GM19239 (cell line): ENCODE measurements at regions not wholly inside any gene's neighbourhood (a gene's known extent, or its start where the extent isn't known, plus 50 kb on each side); places are given as distances from the start of the nearest gene placed in this dataset.
"Not testable (repeated sequence)": the region's sequence is repeated elsewhere in the genome, so short reads cannot be mapped to it uniquely, and the experiment has no call there.

Source experiments
- DNase-seq: peaks from one replicate; pipeline ENCODE4 v3.0.0; 2011; ENCODE audit warnings: low spot score; ENCODE audit not compliant: insufficient read length
- FAIRE-seq: peaks from 2 replicates; lab custom pipeline; 2011; peaks lifted over from hg19 to GRCh38; lab: Jason Lieb, UNC

- not testable (repeated sequence) for FAIRE-seq, DNase-seq
Measured at GRCh38 chr4:66270356-66270755, 600.1 kb upstream of the EPHA5 start.

DNA sequence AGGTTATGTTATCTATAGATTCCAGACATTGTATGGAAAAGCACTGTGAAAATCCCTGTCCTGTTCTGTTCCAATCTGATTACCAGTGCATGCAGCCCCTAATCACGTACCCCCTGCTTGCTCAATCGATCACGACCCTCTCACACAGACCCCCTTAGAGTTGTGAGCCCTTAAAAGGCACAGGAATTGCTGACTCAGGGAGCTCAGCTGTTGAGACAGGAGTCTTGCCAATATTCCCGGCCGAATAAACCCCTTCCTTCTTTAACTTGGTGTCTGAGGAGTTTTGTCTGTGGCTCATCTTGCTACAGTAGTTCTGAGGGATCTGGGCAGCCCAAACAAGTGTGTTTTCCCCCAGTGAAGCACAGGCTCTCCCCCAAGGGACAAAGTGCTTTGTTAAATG, 596.3 kb upstream of the EPHA5 start:
- DNase-seq, FAIRE-seq: not testable (repeated sequence)

DNA sequence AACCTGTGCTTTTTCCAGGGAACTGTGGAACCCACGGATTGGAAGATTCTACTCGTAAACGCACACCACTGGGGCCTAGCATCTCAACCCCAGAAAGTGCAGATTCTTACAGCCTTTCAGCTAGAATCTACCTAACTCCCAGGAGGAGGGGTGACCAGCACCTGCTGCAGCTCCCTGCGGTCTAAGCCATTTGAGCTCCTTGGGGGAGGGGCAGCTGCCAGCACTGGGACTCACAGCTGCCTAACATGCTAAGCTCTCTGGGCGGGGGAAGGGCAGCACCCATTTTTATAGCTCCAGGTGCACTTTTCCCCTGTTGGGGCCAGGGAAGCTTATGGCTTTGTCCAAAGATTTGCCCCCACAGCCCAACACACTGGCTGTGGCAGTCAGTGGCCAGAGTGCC, 595.7 kb upstream of the EPHA5 start:
- no peak for DNase-seq
- no peak for FAIRE-seq

DNA sequence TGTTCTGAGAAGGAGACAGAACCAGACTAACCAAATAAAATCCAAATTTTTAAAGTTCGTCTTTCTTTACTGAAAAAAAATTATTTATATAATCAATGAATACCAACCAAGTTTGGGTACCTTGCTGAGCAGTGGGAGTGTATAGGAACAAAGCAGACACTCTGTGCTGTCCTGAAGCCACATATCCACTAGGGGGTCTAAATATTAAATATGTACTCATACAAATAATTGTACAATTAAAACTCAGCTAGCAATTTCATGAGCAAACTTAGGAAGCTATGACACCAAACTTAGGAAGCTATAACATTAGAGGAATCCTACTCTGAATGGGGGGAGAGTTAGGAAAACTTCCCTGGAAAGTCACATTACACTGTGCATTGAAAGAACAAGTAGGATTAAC, 582.0 kb upstream of the EPHA5 start:
- FAIRE-seq: no peak
- DNase-seq: no peak

GRCh38 chr4:66246643-66247042, 576.4 kb upstream of the EPHA5 start:
- no peak for DNase-seq
- no peak for FAIRE-seq

GRCh38 chr4:66235876-66236275, 565.6 kb upstream of the EPHA5 start:
- no peak for FAIRE-seq
- no peak for DNase-seq

- no peak for FAIRE-seq
Measured at GRCh38 chr4:66229885-66230284, 559.6 kb upstream of the EPHA5 start.

GRCh38 chr4:66225539-66225938, 555.2 kb upstream of the EPHA5 start:
- DNase-seq (no peak), FAIRE-seq (no peak)

More at GRCh38 chr4:66229885-66230284, 559.6 kb upstream of the EPHA5 start:
- no peak for DNase-seq

DNA sequence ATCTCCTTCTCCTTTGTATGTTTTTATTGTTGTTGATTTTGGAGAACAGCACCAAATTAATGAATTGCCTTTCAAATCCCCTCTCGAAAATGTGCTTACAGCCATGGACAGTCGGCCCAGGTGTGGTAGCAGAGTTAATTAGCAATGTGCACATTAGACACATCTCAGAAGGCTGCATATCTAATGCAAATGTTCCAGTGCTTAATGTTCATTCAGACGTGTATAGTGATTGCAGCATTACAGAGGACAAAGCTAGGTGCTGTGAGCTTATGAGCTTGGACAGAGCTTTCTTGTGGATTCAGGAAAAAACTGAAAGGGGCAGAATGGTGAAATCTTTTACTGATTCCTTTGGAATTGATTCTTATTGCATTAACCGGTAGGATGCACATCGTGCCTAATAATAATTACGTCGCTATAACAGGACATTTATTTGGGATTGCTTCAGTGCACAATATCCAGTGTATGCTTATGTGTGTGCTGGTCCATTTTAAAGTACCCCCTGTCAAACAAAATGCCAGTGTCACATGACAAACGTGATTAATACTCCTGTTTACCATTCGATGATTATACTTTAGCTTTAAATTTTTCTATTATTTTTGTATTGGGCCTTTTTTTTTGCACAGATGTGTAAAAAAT, 552.9 kb upstream of the EPHA5 start:
- no peak for DNase-seq
- no peak for FAIRE-seq

- no peak for FAIRE-seq
Measured at GRCh38 chr4:66219401-66219800, 549.1 kb upstream of the EPHA5 start.

GRCh38 chr4:66216252-66216651, 546.0 kb upstream of the EPHA5 start:
- no peak for FAIRE-seq
- no peak for DNase-seq

More at GRCh38 chr4:66219401-66219800, 549.1 kb upstream of the EPHA5 start:
- no peak for DNase-seq

GRCh38 chr4:66212489-66212888, 542.2 kb upstream of the EPHA5 start:
- DNase-seq (no peak), FAIRE-seq (no peak)

DNA sequence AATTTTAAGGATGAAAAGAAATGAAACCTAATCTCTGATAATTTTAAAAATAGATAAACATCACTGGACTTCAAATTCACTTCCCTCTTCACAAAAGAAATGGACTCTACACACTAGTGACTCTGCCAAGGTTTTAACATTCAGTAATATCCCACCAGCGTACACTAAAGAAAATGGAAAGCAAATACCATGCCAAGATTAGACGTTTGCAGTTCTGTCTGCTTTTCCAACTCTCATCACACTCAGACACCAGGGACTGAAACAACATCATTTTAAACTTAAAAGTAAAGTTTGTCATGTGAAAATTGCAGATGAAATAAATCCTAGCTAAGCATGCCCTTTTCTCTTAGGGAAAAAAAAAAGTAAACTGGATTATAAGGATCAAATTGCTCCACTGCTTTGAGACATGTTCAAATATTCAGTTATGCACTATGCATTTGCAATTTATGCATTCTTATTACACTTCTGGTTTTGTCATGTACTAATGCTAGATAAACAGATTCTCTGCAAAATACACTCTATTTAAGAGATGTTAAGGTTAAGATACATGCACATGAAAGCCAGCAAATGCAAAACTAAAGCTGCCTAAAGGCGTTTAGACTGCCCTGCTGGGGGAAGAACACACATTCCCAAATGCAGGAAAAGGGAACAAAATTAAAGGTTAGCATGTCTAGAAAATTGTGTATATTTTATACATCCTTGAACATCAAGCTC, 534.4 kb upstream of the EPHA5 start:
- FAIRE-seq (no peak), DNase-seq (no peak)

- FAIRE-seq (no peak), DNase-seq (no peak)
Measured at GRCh38 chr4:66202870-66203269, 532.6 kb upstream of the EPHA5 start.

- DNase-seq (no peak), FAIRE-seq (no peak)
Measured at GRCh38 chr4:66197451-66197850, 527.2 kb upstream of the EPHA5 start.

DNA sequence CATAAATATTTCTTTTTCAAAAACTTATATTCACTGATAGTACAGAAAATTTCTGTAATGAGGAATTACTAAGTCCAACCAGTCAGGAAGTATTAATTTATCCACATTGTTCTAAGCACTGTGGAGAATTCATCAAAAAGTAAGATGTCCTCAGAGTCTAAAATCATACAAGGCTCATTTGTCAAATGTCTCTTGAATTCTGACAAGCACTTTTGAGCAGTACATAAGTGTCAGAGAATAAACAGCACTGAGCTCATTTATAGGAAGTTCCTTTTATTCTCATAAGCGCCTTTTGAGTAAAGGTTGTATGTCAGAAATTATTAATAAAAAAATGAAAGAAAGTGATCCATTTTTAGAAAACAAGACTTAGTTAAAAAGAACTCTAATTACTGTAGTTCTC, 523.2 kb upstream of the EPHA5 start:
- DNase-seq (no peak), FAIRE-seq (no peak)

GRCh38 chr4:66187175-66187720, 517.0 kb upstream of the EPHA5 start:
- no peak for DNase-seq
- no peak for FAIRE-seq

DNA sequence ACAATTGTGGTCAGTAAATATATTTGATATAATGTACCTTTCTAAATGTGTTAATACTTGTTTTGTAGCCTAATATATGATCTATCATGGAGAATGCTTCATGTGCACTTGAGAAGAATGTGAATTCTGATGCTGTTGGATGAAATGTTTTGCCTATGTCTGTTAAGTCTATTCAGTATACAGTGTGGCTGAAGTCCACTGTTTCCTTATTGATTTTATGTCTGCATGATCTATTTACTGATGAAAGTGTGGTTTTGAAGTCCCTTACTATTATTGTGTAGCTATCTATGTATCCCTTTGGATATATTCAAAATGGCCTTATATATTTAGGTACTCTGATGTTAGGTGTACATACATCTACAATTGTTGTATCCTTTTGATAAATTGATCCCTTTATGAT, 515.8 kb upstream of the EPHA5 start:
- FAIRE-seq: no peak
- DNase-seq: no peak

- DNase-seq (no peak), FAIRE-seq (no peak)
Measured at GRCh38 chr4:66182636-66183035, 512.3 kb upstream of the EPHA5 start.

GRCh38 chr4:66178906-66179305, 508.6 kb upstream of the EPHA5 start:
- no peak for FAIRE-seq
- DNase-seq: no peak

GRCh38 chr4:66169341-66169740, 499.1 kb upstream of the EPHA5 start:
- FAIRE-seq (no peak), DNase-seq (no peak)

DNA sequence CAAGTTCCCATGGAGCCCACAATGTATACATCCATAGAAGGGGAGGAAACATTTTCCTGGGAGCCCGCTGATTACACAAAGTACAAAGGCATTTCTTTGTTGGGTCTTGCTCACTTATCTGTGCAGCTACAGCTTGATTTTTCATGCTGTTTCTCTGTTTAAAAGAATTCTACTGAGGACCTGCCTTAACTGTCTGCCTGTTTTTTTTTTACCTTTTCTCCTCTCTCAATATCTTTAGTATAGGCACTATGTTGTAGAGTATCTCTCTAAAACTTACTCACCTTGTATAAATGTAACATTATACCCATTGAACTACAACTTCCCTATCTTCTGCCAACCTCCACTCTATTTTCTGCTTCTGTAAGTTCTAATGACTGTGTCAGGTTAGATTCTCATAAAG, 494.6 kb upstream of the EPHA5 start:
- FAIRE-seq (no peak), DNase-seq (no peak)
